Osteoblast (primary cell): ENCODE measurements at regions not wholly inside any gene's neighbourhood (a gene's known extent, or its start where the extent isn't known, plus 50 kb on each side); places are given as distances from the start of the nearest gene placed in this dataset.
"Not testable (repeated sequence)": the region's sequence is repeated elsewhere in the genome, so short reads cannot be mapped to it uniquely, and the experiment has no call there.

ENCODE experiments used
- DNase-seq: peaks from one replicate; pipeline ENCODE4 v3.0.0; 2011; ENCODE audit warnings: low spot score, mixed read lengths; ENCODE audit not compliant: insufficient read length; ENCODE audit errors: missing footprints
- H2AFZ ChIP-seq: 2 replicates; pipeline ENCODE4 v1.6.0; 2011; ENCODE audit warnings: mild to moderate bottlenecking, low read length
- H3K27ac ChIP-seq: 2 replicates; pipeline ENCODE4 v1.5.1; 2011; ENCODE audit warnings: mild to moderate bottlenecking, low read depth, low read length, moderate library complexity
- H3K27me3 ChIP-seq: 2 replicates; pipeline ENCODE4 v1.6.0; 2012; ENCODE audit warnings: mild to moderate bottlenecking, control low read depth, inconsistent platforms, low read length, moderate library complexity; ENCODE audit not compliant: insufficient read depth
- H3K36me3 ChIP-seq: 2 replicates; pipeline ENCODE4 v1.5.1; 2011; ENCODE audit warnings: mild to moderate bottlenecking, low read length, control low read depth, moderate library complexity; ENCODE audit not compliant: insufficient read depth
- H3K4me1 ChIP-seq: 2 replicates; pipeline ENCODE4 v1.5.1; 2011; ENCODE audit warnings: mild to moderate bottlenecking, low read length, control low read depth, moderate library complexity; ENCODE audit not compliant: insufficient read depth
- H3K4me2 ChIP-seq: 2 replicates; pipeline ENCODE4 v1.6.0; 2011; ENCODE audit warnings: mild to moderate bottlenecking, low read length; ENCODE audit not compliant: insufficient read depth
- H3K4me3 ChIP-seq: fragments of 200-600 bp; sonication (generic); 3 replicates; pipeline ENCODE4 v1.5.1; 2012; ENCODE audit warnings: mild to moderate bottlenecking, low read length, inconsistent platforms; ENCODE audit not compliant: insufficient read depth
- H3K79me2 ChIP-seq: 2 replicates; pipeline ENCODE4 v1.6.0; 2012; ENCODE audit warnings: mild to moderate bottlenecking, low read length, control low read depth, inconsistent platforms; ENCODE audit not compliant: insufficient read depth
- H3K9me3 ChIP-seq: 2 replicates; pipeline ENCODE4 v1.5.1; 2011; ENCODE audit warnings: low read depth, low read length, control low read depth
- H4K20me1 ChIP-seq: 2 replicates; pipeline ENCODE4 v1.6.0; 2012; ENCODE audit warnings: mild to moderate bottlenecking, low read length, control low read depth; ENCODE audit not compliant: insufficient read depth
- CTCF ChIP-seq: IDR thresholded peaks from 2 replicates; pipeline ENCODE4 v1.5.1; 2011; ENCODE audit warnings: mild to moderate bottlenecking, low read depth, low read length, moderate library complexity; ENCODE audit errors: extremely low read depth

GRCh38 chr2:228590681-228591080, 409.2 kb upstream of the SPHKAP start:
- Histone ChIP-seq H3K36me3 (no peaks in the 10 kb centered on the region), H3K4me1 (no peaks in the 10 kb centered on the region), H3K27me3 (no peaks in the 10 kb centered on the region), H3K79me2 (no peaks in the 10 kb centered on the region), H2AFZ (no peak overlapping the region), H4K20me1 (no peaks in the 10 kb centered on the region), H3K4me3 (no peak overlapping the region), H3K27ac (no peak overlapping the region), H3K4me2 (no peak overlapping the region), H3K9me3 (no peaks in the 10 kb centered on the region)
- no peak for DNase-seq
- TF ChIP-seq CTCF = no peak

- Histone ChIP-seq H3K36me3 (no peaks in the 10 kb centered on the region), H3K27ac (no peak overlapping the region), H2AFZ (no peak overlapping the region), H3K9me3 (no peaks in the 10 kb centered on the region), H3K4me2 (no peak overlapping the region), H3K4me3 (no peak overlapping the region), H4K20me1 (no peaks in the 10 kb centered on the region), H3K79me2 (no peaks in the 10 kb centered on the region), H3K27me3 (no peaks in the 10 kb centered on the region), H3K4me1 (no peaks in the 10 kb centered on the region)
- no peak for DNase-seq
- no peak for TF ChIP-seq CTCF
These were observed 407.6 kb upstream of the SPHKAP start for GRCh38 chr2:228589115-228589514.

GRCh38 chr2:228581731-228582130, 400.2 kb upstream of the SPHKAP start:
- Histone ChIP-seq H3K9me3 (no peaks in the 10 kb centered on the region), H3K4me3 (no peak overlapping the region), H3K79me2 (no peaks in the 10 kb centered on the region), H3K27me3 (no peaks in the 10 kb centered on the region), H3K36me3 (no peaks in the 10 kb centered on the region), H2AFZ (no peak overlapping the region), H3K27ac (no peak overlapping the region), H3K4me2 (no peak overlapping the region), H4K20me1 (no peaks in the 10 kb centered on the region), H3K4me1 (no peaks in the 10 kb centered on the region)
- no peak for TF ChIP-seq CTCF
- no peak for DNase-seq

- no peak for TF ChIP-seq CTCF
- DNase-seq = no peak
- H3K4me1 ChIP-seq = no peaks in the 10 kb centered on the region
These were observed 394.4 kb upstream of the SPHKAP start for GRCh38 chr2:228575897-228576296.

GRCh38 chr2:228568275-228568674, 386.8 kb upstream of the SPHKAP start:
- H3K4me2 ChIP-seq, H3K4me1 ChIP-seq, H3K27me3 ChIP-seq, H2AFZ ChIP-seq, H3K27ac ChIP-seq, H3K36me3 ChIP-seq, H3K9me3 ChIP-seq, H3K79me2 ChIP-seq, DNase-seq, H3K4me3 ChIP-seq, H4K20me1 ChIP-seq: not testable (repeated sequence)

More at GRCh38 chr2:228575897-228576296, 394.4 kb upstream of the SPHKAP start:
- no peak overlapping the region for H3K4me2 ChIP-seq
- H3K79me2 ChIP-seq = no peaks in the 10 kb centered on the region
- H3K4me3 ChIP-seq = no peak overlapping the region
- H2AFZ ChIP-seq = no peak overlapping the region
- no peaks in the 10 kb centered on the region for H3K9me3 ChIP-seq
- H3K27ac ChIP-seq = no peak overlapping the region
- no peaks in the 10 kb centered on the region for H4K20me1 ChIP-seq
- H3K36me3 ChIP-seq = no peaks in the 10 kb centered on the region
- H3K27me3 ChIP-seq = no peaks in the 10 kb centered on the region
